ENCODE measurements at regions not wholly inside any gene's neighbourhood (a gene's known extent, or its start where the extent isn't known, plus 50 kb on each side); places are given as distances from the start of the nearest gene placed in this dataset.

DNA sequence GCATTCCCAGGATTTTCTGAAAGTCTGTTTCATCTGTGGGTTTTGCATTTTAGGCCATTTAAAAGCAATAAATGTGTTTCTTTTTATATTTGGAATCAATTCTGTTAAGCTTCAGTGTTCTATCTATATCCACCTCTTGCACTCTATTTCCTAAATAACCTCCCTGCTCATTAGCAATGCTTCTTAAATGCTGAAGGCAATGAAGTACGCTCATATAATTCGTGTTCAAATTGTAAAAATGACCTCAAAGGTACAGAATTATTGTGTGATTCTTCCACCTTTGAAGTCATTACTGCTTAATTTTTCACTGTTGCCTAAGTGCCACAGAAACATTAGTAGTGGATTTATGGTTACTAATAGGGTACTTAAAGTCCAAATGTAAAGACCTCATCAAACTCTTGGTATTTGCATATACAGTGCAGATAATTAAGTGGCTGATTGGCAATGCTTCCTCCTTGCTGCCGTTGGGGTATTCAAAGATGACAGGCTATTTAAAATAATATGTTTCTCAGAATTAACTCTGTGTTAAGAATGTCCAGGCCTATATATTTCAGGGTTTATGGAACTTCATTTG is 730.8 kb downstream of the TECRL start:
- ATAC-seq (no peak), FAIRE-seq (no peak), DNase-seq (ENCODE audit: low read depth, low spot score) (no peak)
- intact Hi-C loops (cut with micrococcal nuclease; ENCODE audit: unreplicated experiment) (no loop called here), in situ Hi-C loops (cut with MboI) (no loop called here)
- Histone ChIP-seq H3K9me3 (replicated peaks; ENCODE audit: control insufficient read depth, insufficient read depth, low read length) (no peaks in the 10 kb centered on the region), H3K4me3 (no peak overlapping the region), H2AFZ (ENCODE audit: control insufficient read depth, low read depth, low read length) (no peak overlapping the region), H3K36me3 (ENCODE audit: control insufficient read depth in 2 of 2, insufficient read depth in 2 of 2, low read length in 1 of 2) (no peaks in the 10 kb centered on the region), H3K27me3 (replicated peaks in 1 of 2; ENCODE audit: control insufficient read depth in 2 of 2, insufficient read depth in 2 of 2, low read length in 1 of 2) (no peaks in the 10 kb centered on the region), H3K79me2 (ENCODE audit: control insufficient read depth, insufficient read depth, low read length) (no peaks in the 10 kb centered on the region), H3K4me1 (ENCODE audit: control insufficient read depth, insufficient read depth, low read length) (no peaks in the 10 kb centered on the region), H3K27ac (ENCODE audit: control insufficient read depth, insufficient read depth) (no peak overlapping the region), H3K4me2 (ENCODE audit: control insufficient read depth, insufficient read depth) (no peak overlapping the region), H4K20me1 (ENCODE audit: control insufficient read depth, insufficient read depth) (no peaks in the 10 kb centered on the region), H3K9ac (ENCODE audit: control insufficient read depth, insufficient read depth, low read length) (no peak overlapping the region)
- SMC1A ChIA-PET (ENCODE audit: uncharacterized antibody, unreplicated experiment) = interaction anchor here (1.2 to 2.0 kb wide), 3 partner anchors 15 to 115 kb away, joined by 3 to 6 read pairs (median 3); no protein-coding TSS in a partner anchor
- WGBS (ENCODE audit: insufficient coverage, insufficient replicate concordance, low lambda C conversion rate, missing lambda C conversion rate) = 2% methylated on average over 3 of the region's 3 CpGs
- CTCF ChIA-PET = no interaction called here
- TF ChIP-seq TARDBP (IDR thresholded peaks at IDR 0.05; ENCODE audit: borderline replicate concordance) (no peak), NFYB (IDR thresholded peaks at IDR 0.05; ENCODE audit: insufficient read depth, low read depth, low read length) (no peak), RFX5 (IDR thresholded peaks at IDR 0.05; ENCODE audit: low read depth, low read length) (no peak), JUNB (IDR thresholded peaks at IDR 0.05) (no peak), NFYA (IDR thresholded peaks at IDR 0.05; ENCODE audit: borderline replicate concordance, low read depth, low read length) (no peak), PAX8 (IDR thresholded peaks at IDR 0.05) (no peak), NFXL1 (IDR thresholded peaks at IDR 0.05; ENCODE audit: borderline replicate concordance) (no peak), BCL11A (IDR thresholded peaks at IDR 0.05; ENCODE audit: low read depth, low read length) (no peak), CREB1 (IDR thresholded peaks at IDR 0.05; ENCODE audit: low read depth) (no peak), ATF7 (IDR thresholded peaks at IDR 0.05; ENCODE audit: low read depth) (no peak), JUND (IDR thresholded peaks at IDR 0.05; ENCODE audit: low read depth, low read length) (no peak), PAX5 (IDR thresholded peaks at IDR 0.05; ENCODE audit: borderline replicate concordance, low read depth, low read length) (no peak), IRF4 (IDR thresholded peaks at IDR 0.05; ENCODE audit: low read depth, low read length) (no peak), TCF3 (IDR thresholded peaks at IDR 0.05; ENCODE audit: borderline replicate concordance, insufficient read depth, low read depth, low read length) (no peak), CREM (IDR thresholded peaks at IDR 0.05; ENCODE audit: low read depth) (no peak), ESRRA (IDR thresholded peaks at IDR 0.05; ENCODE audit: low read length) (no peak), IKZF2 (IDR thresholded peaks at IDR 0.05) (no peak)
- TF ChIP-seq, protein P1, sequence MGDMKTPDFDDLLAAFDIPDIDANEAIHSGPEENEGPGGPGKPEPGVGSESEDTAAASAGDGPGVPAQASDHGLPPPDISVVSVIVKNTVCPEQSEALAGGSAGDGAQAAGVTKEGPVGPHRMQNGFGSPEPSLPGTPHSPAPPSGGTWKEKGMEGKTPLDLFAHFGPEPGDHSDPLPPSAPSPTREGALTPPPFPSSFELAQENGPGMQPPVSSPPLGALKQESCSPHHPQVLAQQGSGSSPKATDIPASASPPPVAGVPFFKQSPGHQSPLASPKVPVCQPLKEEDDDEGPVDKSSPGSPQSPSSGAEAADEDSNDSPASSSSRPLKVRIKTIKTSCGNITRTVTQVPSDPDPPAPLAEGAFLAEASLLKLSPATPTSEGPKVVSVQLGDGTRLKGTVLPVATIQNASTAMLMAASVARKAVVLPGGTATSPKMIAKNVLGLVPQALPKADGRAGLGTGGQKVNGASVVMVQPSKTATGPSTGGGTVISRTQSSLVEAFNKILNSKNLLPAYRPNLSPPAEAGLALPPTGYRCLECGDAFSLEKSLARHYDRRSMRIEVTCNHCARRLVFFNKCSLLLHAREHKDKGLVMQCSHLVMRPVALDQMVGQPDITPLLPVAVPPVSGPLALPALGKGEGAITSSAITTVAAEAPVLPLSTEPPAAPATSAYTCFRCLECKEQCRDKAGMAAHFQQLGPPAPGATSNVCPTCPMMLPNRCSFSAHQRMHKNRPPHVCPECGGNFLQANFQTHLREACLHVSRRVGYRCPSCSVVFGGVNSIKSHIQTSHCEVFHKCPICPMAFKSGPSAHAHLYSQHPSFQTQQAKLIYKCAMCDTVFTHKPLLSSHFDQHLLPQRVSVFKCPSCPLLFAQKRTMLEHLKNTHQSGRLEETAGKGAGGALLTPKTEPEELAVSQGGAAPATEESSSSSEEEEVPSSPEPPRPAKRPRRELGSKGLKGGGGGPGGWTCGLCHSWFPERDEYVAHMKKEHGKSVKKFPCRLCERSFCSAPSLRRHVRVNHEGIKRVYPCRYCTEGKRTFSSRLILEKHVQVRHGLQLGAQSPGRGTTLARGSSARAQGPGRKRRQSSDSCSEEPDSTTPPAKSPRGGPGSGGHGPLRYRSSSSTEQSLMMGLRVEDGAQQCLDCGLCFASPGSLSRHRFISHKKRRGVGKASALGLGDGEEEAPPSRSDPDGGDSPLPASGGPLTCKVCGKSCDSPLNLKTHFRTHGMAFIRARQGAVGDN (IDR thresholded peaks at IDR 0.05) = no peak
- TF ChIP-seq, protein P2, sequence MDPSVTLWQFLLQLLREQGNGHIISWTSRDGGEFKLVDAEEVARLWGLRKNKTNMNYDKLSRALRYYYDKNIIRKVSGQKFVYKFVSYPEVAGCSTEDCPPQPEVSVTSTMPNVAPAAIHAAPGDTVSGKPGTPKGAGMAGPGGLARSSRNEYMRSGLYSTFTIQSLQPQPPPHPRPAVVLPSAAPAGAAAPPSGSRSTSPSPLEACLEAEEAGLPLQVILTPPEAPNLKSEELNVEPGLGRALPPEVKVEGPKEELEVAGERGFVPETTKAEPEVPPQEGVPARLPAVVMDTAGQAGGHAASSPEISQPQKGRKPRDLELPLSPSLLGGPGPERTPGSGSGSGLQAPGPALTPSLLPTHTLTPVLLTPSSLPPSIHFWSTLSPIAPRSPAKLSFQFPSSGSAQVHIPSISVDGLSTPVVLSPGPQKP (IDR thresholded peaks at IDR 0.05; ENCODE audit: low read depth, low read length) = no peak
- TF ChIP-seq, protein P3, sequence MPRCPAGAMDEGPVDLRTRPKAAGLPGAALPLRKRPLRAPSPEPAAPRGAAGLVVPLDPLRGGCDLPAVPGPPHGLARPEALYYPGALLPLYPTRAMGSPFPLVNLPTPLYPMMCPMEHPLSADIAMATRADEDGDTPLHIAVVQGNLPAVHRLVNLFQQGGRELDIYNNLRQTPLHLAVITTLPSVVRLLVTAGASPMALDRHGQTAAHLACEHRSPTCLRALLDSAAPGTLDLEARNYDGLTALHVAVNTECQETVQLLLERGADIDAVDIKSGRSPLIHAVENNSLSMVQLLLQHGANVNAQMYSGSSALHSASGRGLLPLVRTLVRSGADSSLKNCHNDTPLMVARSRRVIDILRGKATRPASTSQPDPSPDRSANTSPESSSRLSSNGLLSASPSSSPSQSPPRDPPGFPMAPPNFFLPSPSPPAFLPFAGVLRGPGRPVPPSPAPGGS (IDR thresholded peaks at IDR 0.05; ENCODE audit: borderline replicate concordance, insufficient read depth, low read depth, low read length, poor library complexity, severe bottlenecking) = no peak
- BruUV-seq (replicated peaks) = no TSS peak
- RAD21 ChIA-PET (ENCODE audit: unreplicated experiment) = no interaction called here
- POLR2A ChIA-PET = no interaction called here

Data from GM12878 (cell line).